HepG2 (cell line): ENCODE measurements at regions not wholly inside any gene's neighbourhood (a gene's known extent, or its start where the extent isn't known, plus 50 kb on each side); places are given as distances from the start of the nearest gene placed in this dataset.

Experiments used
- ATAC-seq: fragments of 200-7000 bp; cut with Tn5 transposase; 3 replicates; pipeline ENCODE4 v1.9.1; 2020; ENCODE audit warnings: mild to moderate bottlenecking, moderate library complexity
- BruUV-seq: library from RNA; stranded (reverse); fragments of 400-500 nt; replicated peaks from 2 replicates; lab custom pipeline; 2021; lab: Mats Ljungman, UMichigan
- CTCF ChIA-PET: fragments of 300-600 bp; formaldehyde crosslinking; extraction: SDS; loops from one replicate; lab custom pipeline; 2021; ENCODE audit warnings: low total read pairs, inconsistent platforms, low intra/inter-chr PET ratio; lab: Yijun Ruan, JAX
- POLR2A ChIA-PET: fragments of 350-600 bp; sonication (Branson Sonifier 250); formaldehyde crosslinking; loops from one replicate; lab custom pipeline; 2020; ENCODE audit warnings: antibody characterized with exemption, inconsistent platforms; lab: Yijun Ruan, JAX
- DNase-seq: peaks from one replicate; pipeline ENCODE4 v3.0.0-alpha.2; 2015; ENCODE audit warnings: low spot score
- FAIRE-seq: peaks from 3 replicates; lab custom pipeline; 2011; peaks lifted over from hg19 to GRCh38; lab: Jason Lieb, UNC
- H2AFZ ChIP-seq: one replicate; pipeline ENCODE4 v1.6.1; 2011; ENCODE audit warnings: low read length, inconsistent platforms
- H3K27ac ChIP-seq: fragments of 300-600 bp; 3 replicates; pipeline ENCODE4 v1.8.0; 2011; ENCODE audit warnings: mixed run types, mild to moderate bottlenecking, mixed read lengths, low read length, inconsistent platforms; ENCODE audit not compliant: insufficient read depth; ENCODE audit errors: extremely low read length
- H3K27me3 ChIP-seq, 2 experiments: fragments of 200-600 bp in 1 of 2; 2 replicates in 1 of 2; 3 replicates in 1 of 2; pipeline versions ENCODE4 v1.6.0 to v1.8.0; 2011; ENCODE audit warnings: low read length in 2 of 2, mild to moderate bottlenecking in 2 of 2, moderate library complexity in 2 of 2, inconsistent platforms in 1 of 2; ENCODE audit not compliant: insufficient read depth in 2 of 2, control insufficient read depth in 1 of 2
- H3K36me3 ChIP-seq, 2 experiments: fragments of 200-600 bp in 1 of 2; replicated peaks in 1 of 2; 2 replicates in 1 of 2; 3 replicates in 1 of 2; pipeline versions ENCODE4 v1.5.1 to v1.8.0; 2011; ENCODE audit warnings: low read length in 2 of 2, inconsistent platforms in 1 of 2; ENCODE audit not compliant: insufficient read depth in 2 of 2, control insufficient read depth in 1 of 2
- H3K4me1 ChIP-seq: 2 replicates; pipeline ENCODE4 v1.5.1; 2012; ENCODE audit warnings: low read length, inconsistent platforms; ENCODE audit not compliant: insufficient read depth
- H3K4me2 ChIP-seq: 2 replicates; pipeline ENCODE4 v1.6.0; 2011; ENCODE audit warnings: low read depth, low read length, inconsistent platforms
- H3K4me3 ChIP-seq, 3 experiments: fragments of 200-600 bp in 1 of 3; sonication (generic), shearing (Covaris generic) in 1 of 3; replicated peaks in 1 of 3; 2 replicates each; pipeline ENCODE4 v1.5.1; 2011 to 2016; ENCODE audit warnings: low read length in 3 of 3, inconsistent platforms in 2 of 3, low read depth in 2 of 3, mild to moderate bottlenecking in 2 of 3, control low read depth in 1 of 3, mixed read lengths in 1 of 3; ENCODE audit not compliant: insufficient read depth in 1 of 3
- H3K79me2 ChIP-seq: one replicate; pipeline ENCODE4 v1.6.1; 2011; ENCODE audit warnings: low read length, inconsistent platforms; ENCODE audit not compliant: insufficient read depth
- H3K9ac ChIP-seq: 2 replicates; pipeline ENCODE4 v1.6.0; 2011; ENCODE audit warnings: mild to moderate bottlenecking, low read depth, low read length, inconsistent platforms; ENCODE audit not compliant: insufficient read depth
- H3K9me3 ChIP-seq: 2 replicates; pipeline ENCODE4 v1.5.1; 2012; ENCODE audit warnings: mild to moderate bottlenecking, low read length
- H4K20me1 ChIP-seq: 2 replicates; pipeline ENCODE4 v1.6.0; 2011; ENCODE audit warnings: inconsistent platforms, mild to moderate bottlenecking, low read length, moderate library complexity; ENCODE audit not compliant: insufficient read depth
- DMAP1 ChIP-seq: IDR thresholded peaks from 2 replicates; pipeline ENCODE4 v1.6.1; 2016
- MEIS2 ChIP-seq: sonication (generic); formaldehyde crosslinking; IDR thresholded peaks from 2 replicates; pipeline ENCODE4 v1.9.0; 2021; ENCODE audit warnings: mild to moderate bottlenecking, missing genetic modification reagents
- RORA ChIP-seq: sonication (generic); formaldehyde crosslinking; IDR thresholded peaks from 2 replicates; pipeline ENCODE4 v1.5.0; 2020; ENCODE audit warnings: mild to moderate bottlenecking, missing genetic modification reagents, moderate library complexity
- TFDP2 ChIP-seq: sonication (generic); formaldehyde crosslinking; IDR thresholded peaks from 2 replicates; pipeline ENCODE4 v1.4.0; 2020; ENCODE audit warnings: missing genetic modification reagents
- WGBS: methylation state at CpG from one replicate; pipeline ENCODE4 v1.1.6; 2017; ENCODE audit warnings: low lambda C conversion rate; 5-methylcytosine and 5-hydroxymethylcytosine counted together
- in situ Hi-C: cut with HindIII; loops from 2 replicates; pipeline ENCODE4 v1.10.0; 2017; ENCODE audit warnings: low pct_unique_long_range_greater_than_20kb; ENCODE audit not compliant: extremely low pct_ligation_motif_present
- intact Hi-C: fragments of 100-400 bp; cut with micrococcal nuclease; formaldehyde crosslinking; loops from one replicate; pipeline ENCODE4 v1.10.0; 2022; ENCODE audit not compliant: unreplicated experiment

- Histone ChIP-seq H3K4me2 (no peak overlapping the region), H3K9ac (no peak overlapping the region), H3K27ac (no peak overlapping the region), H2AFZ (no peak overlapping the region), H3K27me3 (no peaks in the 10 kb centered on the region), H3K4me1 (no peaks in the 10 kb centered on the region), H4K20me1 (no peaks in the 10 kb centered on the region), H3K4me3 (no peak overlapping the region), H3K9me3 (no peaks in the 10 kb centered on the region), H3K36me3 (no peaks in the 10 kb centered on the region)
- intact Hi-C loops = no loop called here
- in situ Hi-C loops = no loop called here
- DNase-seq = no peak
- POLR2A ChIA-PET = no interaction called here
- CTCF ChIA-PET = no interaction called here
- no TSS peak for BruUV-seq
- TF ChIP-seq DMAP1 (no peak), RORA (no peak), TFDP2 (CRISPR knock-in tag) (no peak)
- TF ChIP-seq, all 625 proteins: peak for 0
- no peaks in the 10 kb centered on the region for H3K79me2 ChIP-seq
- ATAC-seq = no peak
- WGBS = 0% methylated on average over 1 of the region's 1 CpG
- no peak for FAIRE-seq
These were observed 268.8 kb upstream of the CNTN3 start for GRCh38 chr3:74883222-74883621.

GRCh38 chr3:74880237-74880636 is 265.8 kb upstream of the CNTN3 start:
- DNase-seq (no peak), ATAC-seq (no peak)
- no peaks in the 10 kb centered on the region for H3K27me3 ChIP-seq
- POLR2A ChIA-PET = no interaction called here
- no peak overlapping the region for H2AFZ ChIP-seq
- BruUV-seq = no TSS peak
- no peaks in the 10 kb centered on the region for H3K4me1 ChIP-seq
- H3K4me2 ChIP-seq = no peak overlapping the region
- in situ Hi-C loops = no loop called here
- H3K79me2 ChIP-seq = no peaks in the 10 kb centered on the region
- no peak for TF ChIP-seq MEIS2
- TF ChIP-seq, all 625 proteins: peak for 0
- FAIRE-seq = no peak
- no peaks in the 10 kb centered on the region for H4K20me1 ChIP-seq
- H3K27ac ChIP-seq = no peak overlapping the region
- intact Hi-C loops = no loop called here
- H3K9ac ChIP-seq = no peak overlapping the region
- no peaks in the 10 kb centered on the region for H3K9me3 ChIP-seq
- H3K36me3 ChIP-seq = no peaks in the 10 kb centered on the region
- CTCF ChIA-PET = no interaction called here
- H3K4me3 ChIP-seq = no peak overlapping the region
- 0% methylated on average over 1 of the region's 1 CpG for WGBS
